Spinal cord (tissue), 9 donors: ENCODE measurements at regions not wholly inside any gene's neighbourhood (a gene's known extent, or its start where the extent isn't known, plus 50 kb on each side); places are given as distances from the start of the nearest gene placed in this dataset.

Experiments used
- DNase-seq, 6 donors: peaks; one replicate each; pipeline versions ENCODE4 v3.0.0 to v3.0.0-alpha.2; 2013 to 2015; ENCODE audit warnings: low spot score in 6 of 6, low read depth in 4 of 6
- H3K27ac ChIP-seq: one replicate; pipeline ENCODE4 v1.5.1; 2013; ENCODE audit warnings: low read depth, low read length, control low read depth
- H3K27me3 ChIP-seq: one replicate; pipeline ENCODE4 v1.6.1; 2013; ENCODE audit warnings: low read length; ENCODE audit not compliant: control insufficient read depth, insufficient read depth
- H3K36me3 ChIP-seq: one replicate; pipeline ENCODE4 v1.6.1; 2013; ENCODE audit warnings: low read length; ENCODE audit not compliant: control insufficient read depth, insufficient read depth
- H3K4me1 ChIP-seq: one replicate; pipeline ENCODE4 v1.6.1; 2013; ENCODE audit warnings: low read length; ENCODE audit not compliant: control insufficient read depth, insufficient read depth
- H3K4me3 ChIP-seq: one replicate; pipeline ENCODE4 v1.5.1; 2013; ENCODE audit warnings: low read depth, low read length, control low read depth
- H3K9me3 ChIP-seq: one replicate; pipeline ENCODE4 v1.6.1; 2013; ENCODE audit warnings: low read length; ENCODE audit not compliant: control insufficient read depth, insufficient read depth
- WGBS: methylation state at CpG from one replicate; pipeline ENCODE4 v1.1.5; 2013; ENCODE audit warnings: missing lambda C conversion rate; ENCODE audit not compliant: insufficient coverage; 5-methylcytosine and 5-hydroxymethylcytosine counted together
- donor health status: healthy.

- Histone ChIP-seq H3K4me3 (peak overlapping the region; percentile 77), H3K36me3 (peaks cover 4% of the 10 kb centered on the region), H3K27me3 (peaks cover 64% of the 10 kb centered on the region), H3K4me1 (peaks cover 59% of the 10 kb centered on the region), H3K27ac (peak overlapping the region; percentile 95), H3K9me3 (no peaks in the 10 kb centered on the region)
- under 1% methylated on average over 26 of the region's 36 CpGs for WGBS
- DNase-seq = peak in 5 of 6 donors; percentile 90 to 99 (median 96)
Measured at GRCh38 chr11:16605894-16606783, 132.3 kb upstream of the C11orf58 start.

GRCh38 chr11:16605389-16605893 lies 133.0 kb upstream of the C11orf58 start:
- Histone ChIP-seq H3K36me3 (peaks cover 4% of the 10 kb centered on the region), H3K27me3 (peaks cover 57% of the 10 kb centered on the region), H3K4me1 (peaks cover 53% of the 10 kb centered on the region), H3K27ac (peak overlapping the region; percentile 95), H3K4me3 (peak overlapping the region; percentile 77), H3K9me3 (no peaks in the 10 kb centered on the region)
- DNase-seq = peak in 2 of 6 donors; percentile 59 to 75
- WGBS = under 1% methylated on average over 18 of the region's 32 CpGs

- DNase-seq = peak in 1 of 6 donors; percentile 72
- peak overlapping the region; percentile 95 for H3K27ac ChIP-seq
- WGBS = under 1% methylated on average over 54 of the region's 57 CpGs
Measured at GRCh38 chr11:16604794-16605388, 133.6 kb upstream of the C11orf58 start.

GRCh38 chr11:16603890-16604793 lies 134.3 kb upstream of the C11orf58 start:
- H3K9me3 ChIP-seq = no peaks in the 10 kb centered on the region
- H3K36me3 ChIP-seq = peaks cover 4% of the 10 kb centered on the region
- DNase-seq = peak in 2 of 6 donors; percentile 66 to 67
- H3K27me3 ChIP-seq = peaks cover 45% of the 10 kb centered on the region
- peak overlapping the region; percentile 77 for H3K4me3 ChIP-seq
- peaks cover 50% of the 10 kb centered on the region for H3K4me1 ChIP-seq
- peak overlapping the region; percentile 92 for H3K27ac ChIP-seq
- whole genome bisulfite sequencing = 8% methylated on average over 51 of the region's 53 CpGs

More at GRCh38 chr11:16604794-16605388, 133.6 kb upstream of the C11orf58 start:
- peaks cover 4% of the 10 kb centered on the region for H3K36me3 ChIP-seq
- no peaks in the 10 kb centered on the region for H3K9me3 ChIP-seq
- H3K4me3 ChIP-seq = peak overlapping the region; percentile 77
- H3K4me1 ChIP-seq = peaks cover 50% of the 10 kb centered on the region
- peaks cover 52% of the 10 kb centered on the region for H3K27me3 ChIP-seq

- DNase-seq = peak in 2 of 6 donors; percentile 28 to 51
- 63% methylated on average over 1 of the region's 2 CpGs for WGBS
- peak overlapping the region; percentile 77 for H3K4me3 ChIP-seq
- H3K36me3 ChIP-seq = peaks cover 4% of the 10 kb centered on the region
- peaks cover 50% of the 10 kb centered on the region for H3K4me1 ChIP-seq
- peak overlapping the region; percentile 92 for H3K27ac ChIP-seq
- H3K27me3 ChIP-seq = peaks cover 42% of the 10 kb centered on the region
- no peaks in the 10 kb centered on the region for H3K9me3 ChIP-seq
Measured at GRCh38 chr11:16603245-16603644, 135.2 kb upstream of the C11orf58 start.

- no CpG with 5 or more reads among the region's 7 CpGs for WGBS
- no peak overlapping the region for H3K27ac ChIP-seq
- no peaks in the 10 kb centered on the region for H3K9me3 ChIP-seq
- no peak overlapping the region for H3K4me3 ChIP-seq
- H3K4me1 ChIP-seq = peaks cover 14% of the 10 kb centered on the region
- H3K27me3 ChIP-seq = peaks cover 9% of the 10 kb centered on the region
- H3K36me3 ChIP-seq = peaks cover 3% of the 10 kb centered on the region
- no peak for DNase-seq
Measured at GRCh38 chr11:16598906-16599305, 139.5 kb upstream of the C11orf58 start.

GRCh38 chr11:16598032-16598431 lies 140.4 kb upstream of the C11orf58 start:
- Histone ChIP-seq H3K27me3 (peaks cover under 1% of the 10 kb centered on the region), H3K27ac (no peak overlapping the region), H3K4me1 (peaks cover 5% of the 10 kb centered on the region), H3K36me3 (no peaks in the 10 kb centered on the region), H3K9me3 (no peaks in the 10 kb centered on the region), H3K4me3 (no peak overlapping the region)
- no peak for DNase-seq
- no CpG with 5 or more reads among the region's 1 CpG for WGBS

- no peak overlapping the region for H3K27ac ChIP-seq
- H3K4me1 ChIP-seq = no peaks in the 10 kb centered on the region
- no peaks in the 10 kb centered on the region for H3K27me3 ChIP-seq
- no peaks in the 10 kb centered on the region for H3K36me3 ChIP-seq
- no peak for DNase-seq
- 80% methylated on average over 2 of the region's 2 CpGs for WGBS
- no peaks in the 10 kb centered on the region for H3K9me3 ChIP-seq
- H3K4me3 ChIP-seq = no peak overlapping the region
Measured at GRCh38 chr11:16596231-16596630, 142.2 kb upstream of the C11orf58 start.

- Histone ChIP-seq H3K27me3 (no peaks in the 10 kb centered on the region), H3K4me1 (peaks cover 3% of the 10 kb centered on the region), H3K36me3 (no peaks in the 10 kb centered on the region), H3K4me3 (no peak overlapping the region), H3K9me3 (no peaks in the 10 kb centered on the region), H3K27ac (no peak overlapping the region)
- DNase-seq = no peak
Measured at GRCh38 chr11:16591157-16591556, 147.3 kb upstream of the C11orf58 start.
